ENCODE measurements at regions not wholly inside any gene's neighbourhood (a gene's known extent, or its start where the extent isn't known, plus 50 kb on each side); places are given as distances from the start of the nearest gene placed in this dataset.

GRCh38 chr1:147434921-147435320, 106.4 kb upstream of the BCL9 start:
- intact Hi-C loops (cut with DNase I; ENCODE audit: low total_unique reads): no loop called here

DNA sequence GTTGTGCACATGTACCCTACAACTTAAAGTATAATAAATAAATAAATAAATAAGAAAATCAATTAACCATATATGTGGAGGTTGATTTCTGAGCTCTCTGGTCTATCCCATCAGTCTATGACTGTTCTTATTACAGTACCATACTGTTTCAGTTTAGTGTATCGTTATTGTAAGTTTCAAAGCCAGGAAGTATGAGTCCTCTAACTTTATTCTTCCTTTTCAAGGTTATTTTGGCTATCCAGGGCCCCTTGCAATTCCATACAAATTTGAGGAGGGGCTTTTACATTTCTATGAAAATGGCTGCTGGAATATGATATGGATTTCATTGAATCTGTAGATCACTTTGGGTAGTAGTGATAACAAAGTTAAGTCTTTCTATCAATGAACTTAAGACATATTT, 96.9 kb upstream of the BCL9 start:
- H3K9me3 ChIP-seq: no peaks in the 10 kb centered on the region
- WGBS, 2 donors: 93 to 100% methylated on average over 1 of the region's 1 CpG
- no peak for DNase-seq
- no peaks in the 10 kb centered on the region for H3K4me1 ChIP-seq
- H3K36me3 ChIP-seq (ENCODE audit: low read depth, missing control alignments): no peaks in the 10 kb centered on the region
- H3K4me3 ChIP-seq: no peak overlapping the region
- TF ChIP-seq, protein P1, sequence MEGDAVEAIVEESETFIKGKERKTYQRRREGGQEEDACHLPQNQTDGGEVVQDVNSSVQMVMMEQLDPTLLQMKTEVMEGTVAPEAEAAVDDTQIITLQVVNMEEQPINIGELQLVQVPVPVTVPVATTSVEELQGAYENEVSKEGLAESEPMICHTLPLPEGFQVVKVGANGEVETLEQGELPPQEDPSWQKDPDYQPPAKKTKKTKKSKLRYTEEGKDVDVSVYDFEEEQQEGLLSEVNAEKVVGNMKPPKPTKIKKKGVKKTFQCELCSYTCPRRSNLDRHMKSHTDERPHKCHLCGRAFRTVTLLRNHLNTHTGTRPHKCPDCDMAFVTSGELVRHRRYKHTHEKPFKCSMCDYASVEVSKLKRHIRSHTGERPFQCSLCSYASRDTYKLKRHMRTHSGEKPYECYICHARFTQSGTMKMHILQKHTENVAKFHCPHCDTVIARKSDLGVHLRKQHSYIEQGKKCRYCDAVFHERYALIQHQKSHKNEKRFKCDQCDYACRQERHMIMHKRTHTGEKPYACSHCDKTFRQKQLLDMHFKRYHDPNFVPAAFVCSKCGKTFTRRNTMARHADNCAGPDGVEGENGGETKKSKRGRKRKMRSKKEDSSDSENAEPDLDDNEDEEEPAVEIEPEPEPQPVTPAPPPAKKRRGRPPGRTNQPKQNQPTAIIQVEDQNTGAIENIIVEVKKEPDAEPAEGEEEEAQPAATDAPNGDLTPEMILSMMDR (IDR thresholded peaks at IDR 0.05): no peak
- TF ChIP-seq POLR2A (IDR thresholded peaks at IDR 0.05): no peak
- intact Hi-C loops (cut with DNase I; ENCODE audit: low total_unique reads): no loop called here
- H3K27me3 ChIP-seq: no peaks in the 10 kb centered on the region
- no peak overlapping the region for H3K27ac ChIP-seq

More at GRCh38 chr1:147434921-147435320, 106.4 kb upstream of the BCL9 start:
- TF ChIP-seq POLR2A (IDR thresholded peaks at IDR 0.05): no peak
- Histone ChIP-seq H3K36me3 (ENCODE audit: low read depth, missing control alignments) (no peaks in the 10 kb centered on the region), H3K9me3 (no peaks in the 10 kb centered on the region), H3K4me1 (no peaks in the 10 kb centered on the region), H3K4me3 (no peak overlapping the region), H3K27ac (no peak overlapping the region), H3K27me3 (no peaks in the 10 kb centered on the region)
- 67 to 82% methylated on average over 1 of the region's 1 CpG for WGBS, 2 donors
- DNase-seq: no peak

DNA sequence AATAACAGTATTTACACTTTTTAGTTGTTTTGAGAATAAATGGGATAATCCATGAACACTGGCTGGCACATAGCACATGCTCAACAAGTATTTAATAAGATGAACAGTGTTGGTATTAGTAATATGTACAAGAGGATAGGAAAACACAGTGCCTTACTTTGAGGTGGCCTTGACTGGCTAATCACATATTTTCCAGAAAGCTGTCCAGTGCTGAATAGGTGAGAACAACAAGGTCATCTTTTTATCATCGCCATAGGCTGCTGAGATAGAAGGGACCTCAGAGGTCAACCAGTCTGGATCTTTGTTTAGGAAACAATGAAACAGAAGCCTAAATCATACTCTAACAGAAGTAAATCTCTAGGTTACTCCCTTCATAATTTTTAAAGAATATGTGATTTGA, 89.7 kb upstream of the BCL9 start:
- H3K4me1 ChIP-seq: no peaks in the 10 kb centered on the region
- H3K4me3 ChIP-seq: no peak overlapping the region
- intact Hi-C loops (cut with DNase I; ENCODE audit: low total_unique reads): no loop called here
- TF ChIP-seq, protein P1 (IDR thresholded peaks at IDR 0.05): no peak
- TF ChIP-seq POLR2A (IDR thresholded peaks at IDR 0.05): no peak
- DNase-seq: no peak
- no peaks in the 10 kb centered on the region for H3K36me3 ChIP-seq (ENCODE audit: low read depth, missing control alignments)
- H3K27ac ChIP-seq: no peak overlapping the region
- no peaks in the 10 kb centered on the region for H3K9me3 ChIP-seq
- no peaks in the 10 kb centered on the region for H3K27me3 ChIP-seq
- 60 to 100% methylated on average over 1 of the region's 1 CpG for WGBS, 2 donors

- no peaks in the 10 kb centered on the region for H3K4me1 ChIP-seq
- H3K4me3 ChIP-seq: no peak overlapping the region
- H3K36me3 ChIP-seq (ENCODE audit: low read depth, missing control alignments): no peaks in the 10 kb centered on the region
- no peak for DNase-seq
- no peaks in the 10 kb centered on the region for H3K27me3 ChIP-seq
- WGBS, 2 donors: 65 to 70% methylated on average over 3 of the region's 3 CpGs
- TF ChIP-seq, protein P1 (IDR thresholded peaks at IDR 0.05): no peak
- TF ChIP-seq POLR2A (IDR thresholded peaks at IDR 0.05): no peak
- no peaks in the 10 kb centered on the region for H3K9me3 ChIP-seq
- no peak overlapping the region for H3K27ac ChIP-seq
- intact Hi-C loops (cut with DNase I; ENCODE audit: low total_unique reads): no loop called here
These were observed 88.5 kb upstream of the BCL9 start for GRCh38 chr1:147452809-147453208.

DNA sequence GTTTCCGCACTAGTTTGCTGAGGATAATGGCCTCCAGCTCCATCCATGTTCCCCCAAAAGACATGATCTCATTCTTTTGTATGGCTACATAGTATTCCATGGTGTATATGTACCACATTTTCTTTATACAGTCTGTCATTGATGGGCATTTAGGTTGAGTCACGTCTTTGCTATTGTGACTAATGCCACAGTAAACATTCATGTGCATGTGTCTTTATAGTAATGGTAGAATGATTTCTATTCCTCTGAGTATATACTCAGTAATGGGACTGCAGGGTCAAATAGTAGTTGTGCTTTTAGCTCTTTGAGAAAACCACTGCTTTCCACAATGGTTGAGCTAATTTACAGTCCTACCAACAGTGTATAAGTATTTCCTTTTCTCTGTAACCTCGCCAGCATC, 78.3 kb upstream of the BCL9 start:
- intact Hi-C loops (cut with DNase I; ENCODE audit: low total_unique reads): no loop called here
- H3K9me3 ChIP-seq: no peaks in the 10 kb centered on the region
- no peaks in the 10 kb centered on the region for H3K27me3 ChIP-seq
- DNase-seq: no peak
- WGBS, 2 donors: 64 to 82% methylated on average over 3 of the region's 3 CpGs
- H3K36me3 ChIP-seq (ENCODE audit: low read depth, missing control alignments): no peaks in the 10 kb centered on the region
- TF ChIP-seq, protein P1 (IDR thresholded peaks at IDR 0.05): no peak
- TF ChIP-seq POLR2A (IDR thresholded peaks at IDR 0.05): no peak
- no peak overlapping the region for H3K4me3 ChIP-seq
- no peak overlapping the region for H3K27ac ChIP-seq
- H3K4me1 ChIP-seq: no peaks in the 10 kb centered on the region

All from testis (tissue), 2 donors.